ENCODE measurements at regions not wholly inside any gene's neighbourhood (a gene's known extent, or its start where the extent isn't known, plus 50 kb on each side); places are given as distances from the start of the nearest gene placed in this dataset.

DNA sequence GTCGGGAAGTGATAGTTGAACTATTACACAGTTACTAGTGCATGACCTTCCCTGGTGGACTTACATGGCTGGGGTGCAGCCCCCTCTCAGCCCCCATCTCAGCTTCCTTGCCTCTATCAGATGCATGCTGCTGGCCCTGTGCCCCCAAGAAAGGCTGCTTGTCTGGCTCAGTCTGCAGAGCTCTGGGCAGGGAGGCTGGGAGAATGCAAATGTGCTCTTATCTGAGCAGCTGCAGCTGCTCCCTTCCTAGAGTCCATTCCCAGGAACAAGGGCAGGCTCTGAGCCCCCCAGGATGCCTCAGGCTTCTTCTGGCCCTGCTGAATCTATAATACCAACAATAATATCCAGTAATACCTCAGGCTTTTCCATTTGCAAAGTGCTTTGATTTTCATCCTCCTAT, 218.1 kb upstream of the SRRM4 start:
- intact Hi-C loops (cut with DNase I) = no loop called here
- peaks cover 0 to 15% (median 0%) of the 10 kb centered on the region in 9 donors for H3K27me3 ChIP-seq
- TF ChIP-seq CTCF (IDR thresholded peaks at IDR 0.05) = no peak
- no peak for TF ChIP-seq POLR2A (IDR thresholded peaks at IDR 0.05)
- no peak overlapping the region for H3K4me3 ChIP-seq
- no peaks in the 10 kb centered on the region for H3K9me3 ChIP-seq
- no peak for ATAC-seq
- no peaks in the 10 kb centered on the region for H3K36me3 ChIP-seq
- no peak for DNase-seq
- H3K4me1 ChIP-seq = no peaks in the 10 kb centered on the region
- no peak overlapping the region for H3K27ac ChIP-seq
- WGBS, 4 donors = 20 to 66% (median 50%) methylated on average over 1 of the region's 1 CpG

GRCh38 chr12:118773956-118774723, 207.2 kb upstream of the SRRM4 start:
- DNase-seq (no peak), ATAC-seq (no peak)
- Histone ChIP-seq H3K27me3 (peaks cover 0 to 35% (median 9%) of the 10 kb centered on the region in 9 donors), H3K9me3 (peaks cover 0 to 9% (median 0%) of the 10 kb centered on the region in 12 donors), H3K27ac (no peak overlapping the region), H3K4me3 (no peak overlapping the region), H3K4me1 (no peaks in the 10 kb centered on the region), H3K36me3 (no peaks in the 10 kb centered on the region)
- 9 to 16% (median 10%) methylated on average over 40 to 43 of the region's 43 CpGs for WGBS, 4 donors
- intact Hi-C loops (cut with DNase I) = no loop called here
- TF ChIP-seq CTCF (IDR thresholded peaks at IDR 0.05) (no peak), POLR2A (IDR thresholded peaks at IDR 0.05) (no peak)

- Histone ChIP-seq H3K9me3 (peaks cover 0 to 9% (median 0%) of the 10 kb centered on the region in 12 donors), H3K36me3 (no peaks in the 10 kb centered on the region), H3K27ac (peak overlapping the region in 1 of 12 donors; percentile 10), H3K4me1 (no peaks in the 10 kb centered on the region), H3K27me3 (peaks cover 0 to 30% (median 6%) of the 10 kb centered on the region in 9 donors), H3K4me3 (no peak overlapping the region)
- DNase-seq = no peak
- no peak for TF ChIP-seq POLR2A (IDR thresholded peaks at IDR 0.05)
- TF ChIP-seq CTCF (IDR thresholded peaks at IDR 0.05) = no peak
- ATAC-seq = peak in 1 of 4 donors; percentile 42
- intact Hi-C loops (cut with DNase I) = no loop called here
- WGBS, 4 donors = 59 to 71% (median 66%) methylated on average over 3 of the region's 3 CpGs
Measured at GRCh38 chr12:118777504-118777903, 203.8 kb upstream of the SRRM4 start.

DNA sequence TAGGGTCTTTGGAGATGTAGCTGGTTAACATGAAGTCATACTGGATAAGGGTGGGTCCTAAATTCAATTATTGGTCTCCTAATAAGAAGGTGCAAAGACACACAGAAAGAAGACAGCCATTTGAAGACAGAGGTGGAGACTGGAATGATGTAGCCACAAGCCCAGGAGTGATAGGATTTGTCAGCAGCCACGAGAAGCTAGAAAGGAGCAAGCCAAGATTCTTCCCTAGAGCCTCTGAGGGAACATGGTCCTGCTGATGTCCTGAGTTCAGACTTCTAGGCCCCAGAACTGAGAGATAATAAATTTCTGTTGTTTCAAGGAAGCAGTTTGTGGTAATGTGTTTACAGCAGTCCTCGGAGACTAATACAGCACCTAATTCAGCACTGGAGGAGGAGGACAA, 203.3 kb upstream of the SRRM4 start:
- peaks cover 0 to 4% (median 0%) of the 10 kb centered on the region in 12 donors for H3K9me3 ChIP-seq
- DNase-seq (no peak), ATAC-seq (peak in 1 of 4 donors; percentile 44)
- no peaks in the 10 kb centered on the region for H3K36me3 ChIP-seq
- intact Hi-C loops (cut with DNase I) = no loop called here
- H3K27me3 ChIP-seq = peaks cover 0 to 24% (median 5%) of the 10 kb centered on the region in 9 donors
- 48 to 62% (median 57%) methylated on average over 2 of the region's 2 CpGs for WGBS, 4 donors
- no peak overlapping the region for H3K4me3 ChIP-seq
- H3K4me1 ChIP-seq = no peaks in the 10 kb centered on the region
- peak overlapping the region in 1 of 12 donors; percentile 10 for H3K27ac ChIP-seq
- TF ChIP-seq CTCF (IDR thresholded peaks at IDR 0.05) = no peak
- TF ChIP-seq POLR2A (IDR thresholded peaks at IDR 0.05) = no peak
